Lung (tissue), 11 donors: ENCODE measurements at regions not wholly inside any gene's neighbourhood (a gene's known extent, or its start where the extent isn't known, plus 50 kb on each side); places are given as distances from the start of the nearest gene placed in this dataset.

ENCODE experiments used
- ATAC-seq: fragments of 200-7000 bp; cut with Tn5 transposase; one replicate; pipeline ENCODE4 v1.9.1; 2020; ENCODE audit warnings: moderate number of reproducible peaks; ENCODE audit not compliant: insufficient read depth, low FRiP score
- DNase-seq, 3 donors: peaks; one replicate each; pipeline ENCODE4 v3.0.0-alpha.2; 2013 to 2017
- H3K27ac ChIP-seq, 2 donors: one replicate each; pipeline ENCODE4 v1.5.1; 2013; ENCODE audit warnings: mild to moderate bottlenecking in 2 of 2, moderate library complexity in 2 of 2, control low read depth in 1 of 2, inconsistent platforms in 1 of 2, low read depth in 1 of 2, low read length in 1 of 2
- H3K27me3 ChIP-seq, 3 donors: one replicate each; pipeline ENCODE4 v1.5.1; 2013; ENCODE audit warnings: low read length in 2 of 3; ENCODE audit not compliant: control insufficient read depth in 3 of 3, insufficient read depth in 3 of 3
- H3K36me3 ChIP-seq, 4 donors: one replicate each; pipeline ENCODE4 v1.5.1; 2013; ENCODE audit warnings: low read length in 4 of 4, mild to moderate bottlenecking in 1 of 4, moderate library complexity in 1 of 4; ENCODE audit not compliant: control insufficient read depth in 4 of 4, insufficient read depth in 4 of 4
- H3K4me1 ChIP-seq, 5 donors: one replicate each; pipeline ENCODE4 v1.5.1; 2013; ENCODE audit warnings: low read length in 5 of 5, mild to moderate bottlenecking in 2 of 5, moderate library complexity in 1 of 5; ENCODE audit not compliant: control insufficient read depth in 5 of 5, insufficient read depth in 5 of 5
- H3K4me3 ChIP-seq: one replicate; pipeline ENCODE4 v1.5.1; 2013; ENCODE audit warnings: mild to moderate bottlenecking, control low read depth, moderate library complexity
- H3K9ac ChIP-seq, 2 donors: one replicate each; pipeline ENCODE4 v1.5.1; 2013; ENCODE audit warnings: low read length in 2 of 2, control low read depth in 1 of 2; ENCODE audit not compliant: insufficient read depth in 1 of 2
- H3K9me3 ChIP-seq, 4 donors: one replicate each; pipeline ENCODE4 v1.5.1; 2013; ENCODE audit warnings: low read length in 3 of 4, mild to moderate bottlenecking in 1 of 4, moderate library complexity in 1 of 4; ENCODE audit not compliant: control insufficient read depth in 4 of 4, insufficient read depth in 3 of 4
- WGBS, 2 donors: extraction: QIAGEN DNeasy Blood & Tissue Kit; methylation state at CpG; one replicate each; pipeline ENCODE4 v1.1.7; 2013; 5-methylcytosine and 5-hydroxymethylcytosine counted together
- TF ChIP-seq, protein P1 (sequence below): IDR thresholded peaks from 2 replicates; pipeline ENCODE4 v1.5.1; 2012; ENCODE audit warnings: mild to moderate bottlenecking; ENCODE audit errors: control extremely low read depth, extremely low read depth
- donor health status: control.
- donor health status: control.
- donor health status: Bipolar disorder and iron deficiency.
- donor health status: healthy.
- donor health status: DM: yes; HTN: yes; CAD: no.

DNA sequence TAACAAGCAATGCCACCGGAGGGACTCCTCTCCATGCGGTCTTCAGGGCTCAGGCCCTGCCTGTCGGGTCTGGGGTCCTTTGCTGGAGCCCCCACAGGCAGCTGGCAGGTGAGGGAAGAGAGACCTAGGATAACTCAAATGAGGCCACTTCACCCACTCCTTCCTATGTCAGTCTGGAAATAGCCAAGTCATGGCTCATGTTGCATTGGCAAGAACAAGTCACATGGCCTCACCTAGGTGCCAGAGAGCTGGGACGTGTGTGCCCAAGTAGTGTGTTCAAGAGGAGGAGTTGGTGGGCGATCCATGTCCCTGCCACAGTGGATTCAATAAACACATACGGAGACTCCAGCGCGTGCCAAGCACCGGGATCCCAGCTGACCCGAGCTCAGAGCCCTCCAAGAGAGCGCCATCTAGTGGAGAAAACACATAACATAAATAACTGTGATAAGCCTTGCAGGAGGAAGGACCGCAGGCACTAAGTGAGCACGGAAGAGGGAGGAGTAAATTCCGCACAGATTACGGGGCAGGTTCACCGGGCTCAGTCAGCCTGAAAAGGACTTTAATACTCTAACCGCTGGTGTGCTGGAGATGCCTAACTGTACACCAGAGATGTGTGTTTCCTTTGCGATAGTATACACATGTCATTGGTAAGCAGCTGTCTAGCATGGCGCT lies 580.8 kb downstream of the CCDC171 start:
- no peaks in the 10 kb centered on the region for H3K9me3 ChIP-seq
- DNase-seq (peak in 2 of 3 donors; percentile 71 to 75), ATAC-seq (peak; percentile 72)
- no peak overlapping the region for H3K4me3 ChIP-seq
- no peak overlapping the region for H3K27ac ChIP-seq
- H3K36me3 ChIP-seq, result no peaks in the 10 kb centered on the region
- H3K27me3 ChIP-seq, result no peaks in the 10 kb centered on the region
- no peak overlapping the region for H3K9ac ChIP-seq
- TF ChIP-seq, protein P1, sequence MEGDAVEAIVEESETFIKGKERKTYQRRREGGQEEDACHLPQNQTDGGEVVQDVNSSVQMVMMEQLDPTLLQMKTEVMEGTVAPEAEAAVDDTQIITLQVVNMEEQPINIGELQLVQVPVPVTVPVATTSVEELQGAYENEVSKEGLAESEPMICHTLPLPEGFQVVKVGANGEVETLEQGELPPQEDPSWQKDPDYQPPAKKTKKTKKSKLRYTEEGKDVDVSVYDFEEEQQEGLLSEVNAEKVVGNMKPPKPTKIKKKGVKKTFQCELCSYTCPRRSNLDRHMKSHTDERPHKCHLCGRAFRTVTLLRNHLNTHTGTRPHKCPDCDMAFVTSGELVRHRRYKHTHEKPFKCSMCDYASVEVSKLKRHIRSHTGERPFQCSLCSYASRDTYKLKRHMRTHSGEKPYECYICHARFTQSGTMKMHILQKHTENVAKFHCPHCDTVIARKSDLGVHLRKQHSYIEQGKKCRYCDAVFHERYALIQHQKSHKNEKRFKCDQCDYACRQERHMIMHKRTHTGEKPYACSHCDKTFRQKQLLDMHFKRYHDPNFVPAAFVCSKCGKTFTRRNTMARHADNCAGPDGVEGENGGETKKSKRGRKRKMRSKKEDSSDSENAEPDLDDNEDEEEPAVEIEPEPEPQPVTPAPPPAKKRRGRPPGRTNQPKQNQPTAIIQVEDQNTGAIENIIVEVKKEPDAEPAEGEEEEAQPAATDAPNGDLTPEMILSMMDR, result peak; percentile 1
- WGBS, 2 donors, result 28 to 40% methylated on average over 19 of the region's 19 CpGs
- H3K4me1 ChIP-seq, result peaks cover 0 to 2% (median 0%) of the 10 kb centered on the region in 5 donors

DNA sequence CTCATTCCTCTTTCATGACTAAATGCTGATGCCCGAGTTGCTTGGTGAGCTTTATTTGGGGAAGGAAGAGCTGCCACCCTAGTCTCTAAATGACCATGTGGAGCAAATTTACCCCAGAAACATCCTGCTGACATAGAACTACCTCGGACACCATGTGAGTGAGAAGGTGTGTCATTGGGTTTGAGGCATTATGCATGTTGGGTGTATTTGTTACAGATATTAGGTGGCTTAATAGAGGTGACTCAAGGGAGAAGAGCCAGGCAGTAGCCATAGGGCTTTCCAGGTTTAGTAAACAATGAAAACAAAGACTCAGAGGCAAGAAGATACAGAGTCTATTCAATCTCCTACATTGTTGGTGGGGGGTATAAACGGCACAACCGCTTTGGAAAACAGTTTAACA lies 581.5 kb downstream of the CCDC171 start:
- Histone ChIP-seq H3K36me3 (no peaks in the 10 kb centered on the region), H3K9me3 (no peaks in the 10 kb centered on the region), H3K4me1 (peaks cover 0 to 9% (median 2%) of the 10 kb centered on the region in 5 donors), H3K27ac (no peak overlapping the region), H3K9ac (no peak overlapping the region), H3K27me3 (no peaks in the 10 kb centered on the region), H3K4me3 (no peak overlapping the region)
- no peak for ATAC-seq
- DNase-seq, result no peak
- TF ChIP-seq, protein P1, result no peak
- WGBS, 2 donors, result 76 to 83% methylated on average over 4 of the region's 4 CpGs

DNA sequence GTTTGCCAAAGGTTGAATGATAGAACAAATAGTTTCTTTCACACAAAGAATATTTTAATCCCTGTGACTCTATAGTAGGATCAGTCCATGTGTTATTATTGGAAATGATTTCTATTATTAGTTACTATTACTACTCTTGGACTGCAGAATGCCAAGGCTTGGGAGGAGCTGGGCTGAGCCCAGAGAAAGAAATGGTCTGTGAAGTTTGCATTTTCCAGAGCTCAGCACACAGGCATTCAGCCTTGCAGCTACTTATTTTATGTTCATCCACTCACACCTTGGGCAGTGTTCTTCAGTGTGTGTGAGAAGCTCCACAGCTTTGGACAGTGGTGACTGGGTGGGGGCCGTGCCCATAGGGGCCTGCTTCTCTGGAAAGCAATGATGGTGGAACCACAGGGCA lies 583.1 kb downstream of the CCDC171 start:
- DNase-seq (peak in 1 of 3 donors; percentile 11), ATAC-seq (no peak)
- peaks cover 0 to 13% (median 2%) of the 10 kb centered on the region in 5 donors for H3K4me1 ChIP-seq
- 73 to 88% methylated on average over 1 of the region's 1 CpG for WGBS, 2 donors
- no peaks in the 10 kb centered on the region for H3K27me3 ChIP-seq
- no peaks in the 10 kb centered on the region for H3K36me3 ChIP-seq
- no peaks in the 10 kb centered on the region for H3K9me3 ChIP-seq
- no peak overlapping the region for H3K27ac ChIP-seq
- TF ChIP-seq, protein P1, result no peak
- H3K9ac ChIP-seq, result no peak overlapping the region
- no peak overlapping the region for H3K4me3 ChIP-seq

DNA sequence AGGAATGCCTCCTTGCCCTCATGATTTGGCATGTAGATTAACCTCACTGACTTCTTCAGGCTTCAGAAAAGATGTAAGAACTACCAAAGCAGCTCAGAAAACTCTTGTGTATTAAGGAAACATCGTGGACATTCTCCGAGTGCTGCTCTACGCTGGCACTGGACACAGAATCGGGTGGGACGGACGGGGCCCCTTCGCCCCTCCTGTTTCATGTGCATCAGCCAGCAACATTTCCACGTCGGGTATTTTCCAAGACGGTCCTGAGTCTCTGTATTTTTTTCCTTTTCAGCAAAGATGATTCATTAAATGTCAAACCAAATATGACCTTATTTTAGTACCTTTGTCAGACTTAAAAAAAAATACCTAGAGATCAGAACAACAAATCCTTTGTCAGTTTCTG lies 583.6 kb downstream of the CCDC171 start:
- ATAC-seq (no peak), DNase-seq (no peak)
- H3K9ac ChIP-seq, result no peak overlapping the region
- 81 to 88% methylated on average over 10 of the region's 10 CpGs for WGBS, 2 donors
- H3K27me3 ChIP-seq, result no peaks in the 10 kb centered on the region
- no peak overlapping the region for H3K4me3 ChIP-seq
- H3K9me3 ChIP-seq, result no peaks in the 10 kb centered on the region
- TF ChIP-seq, protein P1, result no peak
- no peaks in the 10 kb centered on the region for H3K36me3 ChIP-seq
- no peak overlapping the region for H3K27ac ChIP-seq
- H3K4me1 ChIP-seq, result peaks cover 0 to 13% (median 2%) of the 10 kb centered on the region in 5 donors
